H1 (cell line): ENCODE measurements at regions not wholly inside any gene's neighbourhood (a gene's known extent, or its start where the extent isn't known, plus 50 kb on each side); places are given as distances from the start of the nearest gene placed in this dataset.

ENCODE experiments used
- CTCF ChIA-PET: fragments of 300-600 bp; sonication (Branson Sonifier 250); formaldehyde crosslinking; loops from one replicate; lab custom pipeline; 2021; ENCODE audit not compliant: partially characterized antibody; lab: Charles Lee
- POLR2A ChIA-PET: fragments of 300-600 bp; sonication (Branson Sonifier 250); formaldehyde crosslinking; loops from one replicate; lab custom pipeline; 2021; ENCODE audit warnings: inconsistent platforms; ENCODE audit not compliant: partially characterized antibody; lab: Charles Lee
- DNase-seq, 2 experiments: peaks; one replicate each; pipeline versions ENCODE4 v3.0.0 to v3.0.0-alpha.2; 2010 to 2022; ENCODE audit warnings: low spot score in 2 of 2, low read depth in 1 of 2, mixed read lengths in 1 of 2
- FAIRE-seq: peaks from 2 replicates; lab custom pipeline; 2011; peaks lifted over from hg19 to GRCh38; lab: Jason Lieb, UNC
- H2AFZ ChIP-seq: 2 replicates; pipeline ENCODE4 v1.8.1; 2012; ENCODE audit warnings: low read length, inconsistent platforms
- H2AK5ac ChIP-seq: 2 replicates; pipeline ENCODE4 v1.6.1; 2013; ENCODE audit warnings: low read depth, low read length
- H2BK120ac ChIP-seq: replicated peaks from 2 replicates; pipeline ENCODE3; 2013; ENCODE audit warnings: low read depth, low read length, inconsistent platforms
- H2BK12ac ChIP-seq: 2 replicates; pipeline ENCODE4 v1.6.1; 2013; ENCODE audit warnings: low read depth, low read length
- H2BK15ac ChIP-seq: 2 replicates; pipeline ENCODE4 v1.6.1; 2013; ENCODE audit warnings: low read length
- H2BK20ac ChIP-seq: 2 replicates; pipeline ENCODE4 v1.6.1; 2013; ENCODE audit warnings: low read length
- H2BK5ac ChIP-seq: 2 replicates; pipeline ENCODE4 v1.6.1; 2013; ENCODE audit warnings: low read depth, low read length
- H3K14ac ChIP-seq: 2 replicates; pipeline ENCODE4 v1.6.1; 2013; ENCODE audit warnings: inconsistent platforms; ENCODE audit not compliant: insufficient read length
- H3K18ac ChIP-seq: 2 replicates; pipeline ENCODE4 v1.6.1; 2013; ENCODE audit warnings: low read length; ENCODE audit errors: extremely low read depth
- H3K23ac ChIP-seq: 2 replicates; pipeline ENCODE4 v1.6.1; 2013; ENCODE audit warnings: inconsistent platforms; ENCODE audit not compliant: insufficient read length
- H3K23me2 ChIP-seq: 2 replicates; pipeline ENCODE4 v1.6.1; 2013; ENCODE audit warnings: low read depth, low read length
- H3K27ac ChIP-seq: 2 replicates; pipeline ENCODE4 v1.6.1; 2011; ENCODE audit warnings: low read depth, low read length, inconsistent platforms
- H3K27me3 ChIP-seq, 4 experiments: replicated peaks in 1 of 4; 1 replicate in 1 of 4; 2 replicates in 3 of 4; pipeline versions ENCODE4 v1.6.1 to v1.8.1; 2011 to 2013; ENCODE audit warnings: low read length in 3 of 4, mild to moderate bottlenecking in 3 of 4, inconsistent platforms in 2 of 4, mixed read lengths in 2 of 4, moderate library complexity in 1 of 4; ENCODE audit not compliant: control insufficient read depth in 3 of 4, insufficient read depth in 3 of 4; ENCODE audit errors: extremely low read depth in 1 of 4
- H3K36me3 ChIP-seq, 4 experiments: 2 replicates each; pipeline versions ENCODE4 v1.6.1 to v1.8.1; 2011 to 2013; ENCODE audit warnings: mild to moderate bottlenecking in 4 of 4, low read length in 3 of 4, moderate library complexity in 2 of 4, control low read depth in 1 of 4, inconsistent platforms in 1 of 4; ENCODE audit not compliant: insufficient read depth in 4 of 4, control insufficient read depth in 2 of 4
- H3K4ac ChIP-seq: replicated peaks from 2 replicates; pipeline ENCODE3; 2013; ENCODE audit warnings: low read length, low read depth, mixed read lengths, inconsistent platforms; ENCODE audit not compliant: insufficient read length
- H3K4me1 ChIP-seq, 4 experiments: replicated peaks in 1 of 4; 1 replicate in 1 of 4; 2 replicates in 3 of 4; pipeline versions ENCODE4 v1.6.1 to v1.8.1; 2011 to 2013; ENCODE audit warnings: low read length in 3 of 4, inconsistent platforms in 2 of 4, mixed read lengths in 1 of 4; ENCODE audit not compliant: insufficient read depth in 4 of 4, control insufficient read depth in 3 of 4
- H3K4me2 ChIP-seq, 2 experiments: 2 replicates each; pipeline versions ENCODE4 v1.6.1 to v1.8.1; 2011 to 2013; ENCODE audit warnings: low read depth in 2 of 2, low read length in 2 of 2, control low read depth in 1 of 2, inconsistent platforms in 1 of 2, mild to moderate bottlenecking in 1 of 2; ENCODE audit not compliant: insufficient read depth in 1 of 2
- H3K4me3 ChIP-seq, 4 experiments: fragments of 200-600, 300-600 bp in 1 of 4; sonication (generic), shearing (Covaris generic), sonication (Bioruptor Twin) in 1 of 4; 2 replicates each; pipeline versions ENCODE4 v1.5.1 to v1.8.1; 2011 to 2016; ENCODE audit warnings: low read length in 4 of 4, low read depth in 3 of 4, control low read depth in 2 of 4, inconsistent platforms in 2 of 4, mild to moderate bottlenecking in 2 of 4, mixed read lengths in 1 of 4, moderate library complexity in 1 of 4; ENCODE audit not compliant: insufficient read depth in 2 of 4; ENCODE audit errors: extremely low read depth in 1 of 4
- H3K56ac ChIP-seq: replicated peaks from 2 replicates; pipeline ENCODE3; 2013; ENCODE audit warnings: low read depth, mild to moderate bottlenecking, mixed read lengths, low read length, inconsistent platforms; ENCODE audit not compliant: insufficient read length
- H3K79me1 ChIP-seq: 2 replicates; pipeline ENCODE4 v1.6.1; 2013; ENCODE audit warnings: low read depth, low read length, control low read depth
- H3K79me2 ChIP-seq, 2 experiments: 2 replicates each; pipeline versions ENCODE4 v1.6.1 to v1.8.1; 2012 to 2013; ENCODE audit warnings: low read length in 2 of 2, mild to moderate bottlenecking in 2 of 2, inconsistent platforms in 1 of 2; ENCODE audit not compliant: insufficient read depth in 2 of 2, control insufficient read depth in 1 of 2
- H3K9ac ChIP-seq, 4 experiments: replicated peaks in 1 of 4; 1 replicate in 1 of 4; 2 replicates in 3 of 4; pipeline versions ENCODE4 v1.6.1 to v1.8.1; 2011 to 2013; ENCODE audit warnings: low read depth in 3 of 4, low read length in 3 of 4, control low read depth in 2 of 4, mild to moderate bottlenecking in 2 of 4, moderate library complexity in 2 of 4, inconsistent platforms in 1 of 4; ENCODE audit errors: extremely low read depth in 1 of 4
- H3K9me3 ChIP-seq, 2 experiments: 2 replicates each; pipeline versions ENCODE4 v1.6.1 to v1.8.1; 2012 to 2013; ENCODE audit warnings: mild to moderate bottlenecking in 2 of 2, moderate library complexity in 2 of 2, control low read depth in 1 of 2, inconsistent platforms in 1 of 2, low read depth in 1 of 2, low read length in 1 of 2, mixed read lengths in 1 of 2; ENCODE audit not compliant: insufficient read depth in 2 of 2
- H4K20me1 ChIP-seq, 2 experiments: replicated peaks in 1 of 2; 2 replicates each; pipeline versions ENCODE3 to v1.8.1; 2011 to 2013; ENCODE audit warnings: inconsistent platforms in 2 of 2, low read length in 2 of 2, mild to moderate bottlenecking in 1 of 2; ENCODE audit not compliant: insufficient read depth in 2 of 2, control insufficient read depth in 1 of 2
- H4K5ac ChIP-seq: 2 replicates; pipeline ENCODE4 v1.6.1; 2013; ENCODE audit warnings: low read length, low read depth, mixed read lengths, inconsistent platforms; ENCODE audit not compliant: insufficient read length
- H4K8ac ChIP-seq: 2 replicates; pipeline ENCODE4 v1.8.0; 2013; ENCODE audit warnings: mild to moderate bottlenecking, moderate library complexity, low read length, inconsistent platforms; ENCODE audit not compliant: insufficient read depth; ENCODE audit errors: extremely low read depth
- H4K91ac ChIP-seq: replicated peaks from 2 replicates; pipeline ENCODE3; 2013; ENCODE audit warnings: low read length, mixed read lengths, inconsistent platforms; ENCODE audit not compliant: insufficient read length
- BRCA1 ChIP-seq: IDR thresholded peaks from 2 replicates; pipeline ENCODE4 v1.6.1; 2012; ENCODE audit warnings: low read depth, low read length, improper control_type of control experiment
- CHD2 ChIP-seq: IDR thresholded peaks from 2 replicates; pipeline ENCODE4 v1.6.1; 2012; ENCODE audit warnings: low read length, improper control_type of control experiment
- GTF2F1 ChIP-seq: IDR thresholded peaks from 2 replicates; pipeline ENCODE4 v1.6.1; 2012; ENCODE audit warnings: low read depth, low read length, improper control_type of control experiment, borderline replicate concordance
- HDAC2 ChIP-seq, 2 experiments: fragments of 300-600 bp in 1 of 2; sonication (generic) in 1 of 2; IDR thresholded peaks; 2 replicates each; pipeline ENCODE4 v1.6.1; 2011 to 2012; ENCODE audit warnings: low read depth in 2 of 2, low read length in 2 of 2, mild to moderate bottlenecking in 2 of 2, moderate library complexity in 2 of 2, borderline replicate concordance in 1 of 2, inconsistent platforms in 1 of 2
- NRF1 ChIP-seq: IDR thresholded peaks from 2 replicates; pipeline ENCODE4 v1.6.1; 2011; ENCODE audit warnings: mild to moderate bottlenecking, low read depth, low read length, improper control_type of control experiment
- POLR2A ChIP-seq, 2 experiments: IDR thresholded peaks; 1 replicate in 1 of 2; 2 replicates in 1 of 2; pipeline ENCODE4 v1.6.1; 2011; ENCODE audit warnings: low read depth in 2 of 2, low read length in 2 of 2, mild to moderate bottlenecking in 2 of 2; ENCODE audit errors: control extremely low read depth in 1 of 2
- ZNF274 ChIP-seq: IDR thresholded peaks from 2 replicates; pipeline ENCODE4 v1.7.0; 2012; ENCODE audit warnings: low read length, borderline replicate concordance; ENCODE audit errors: extremely low read depth
- whole genome bisulfite sequencing, 2 experiments: shearing (Covaris generic) in 1 of 2; methylation state at CpG; one replicate each; pipeline versions ENCODE4 v1.1.6 to v1.1.7; 2013 to 2015; ENCODE audit warnings: low lambda C conversion rate in 2 of 2, mixed read lengths in 2 of 2, inconsistent platforms in 1 of 2, low coverage in 1 of 2, missing lambda C conversion rate in 1 of 2; ENCODE audit not compliant: insufficient replicate concordance in 2 of 2, insufficient coverage in 1 of 2, insufficient read length in 1 of 2; ENCODE audit errors: extremely low coverage in 1 of 2, missing lambda C conversion rate in 1 of 2; 5-methylcytosine and 5-hydroxymethylcytosine counted together

DNA sequence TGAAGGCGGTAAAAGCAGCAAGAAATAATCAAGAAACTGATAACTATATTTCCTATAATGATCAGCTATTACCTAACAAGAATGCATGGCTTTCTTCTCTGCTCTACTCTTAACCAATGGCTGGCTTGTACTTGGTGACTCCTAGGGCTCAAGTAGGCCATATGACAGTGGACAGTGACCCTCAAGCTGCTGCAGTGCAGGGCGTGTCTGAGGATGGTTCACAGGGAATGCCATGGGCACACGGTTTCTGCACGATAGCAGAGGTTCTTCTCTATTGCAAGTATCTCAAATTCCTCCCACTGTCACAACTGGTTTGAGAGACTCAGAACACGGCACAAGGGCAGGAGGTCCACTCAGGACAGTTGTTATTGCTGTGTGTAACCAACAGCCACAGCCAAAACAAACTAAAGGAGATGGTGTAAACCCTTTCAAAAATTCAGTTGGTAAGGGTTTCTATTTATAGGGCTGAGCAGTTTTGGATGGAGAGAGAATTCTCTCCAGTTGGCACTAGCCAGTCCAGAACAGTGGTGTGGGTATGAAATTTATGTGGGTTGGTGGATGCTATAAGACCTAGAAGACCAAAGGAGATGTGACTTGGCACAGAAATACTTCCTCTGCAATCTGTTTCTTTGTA is 103.2 kb upstream of the ST8SIA2 start:
- H3K4me1 ChIP-seq, result no peaks in the 10 kb centered on the region
- no peak overlapping the region for H3K14ac ChIP-seq
- H3K36me3 ChIP-seq, result no peaks in the 10 kb centered on the region
- WGBS, 2 experiments, result 95% methylated on average over 5 of the region's 5 CpGs; no CpG with 5 or more reads in 1 of the 2 experiments
- H3K23ac ChIP-seq, result no peak overlapping the region
- FAIRE-seq, result no peak
- no peaks in the 10 kb centered on the region for H3K23me2 ChIP-seq
- no peak overlapping the region for H2BK120ac ChIP-seq
- TF ChIP-seq BRCA1 (no peak), NRF1 (no peak), GTF2F1 (no peak), POLR2A (IDR thresholded peaks at IDR 0.05; ENCODE audit: control extremely low read depth in 1 of 2, low read depth in 2 of 2, low read length in 2 of 2) (no peak), CHD2 (no peak), HDAC2 (IDR thresholded peaks at IDR 0.05; ENCODE audit: borderline replicate concordance in 1 of 2, low read depth in 2 of 2, low read length in 2 of 2) (no peak), ZNF274 (no peak)
- no peaks in the 10 kb centered on the region for H3K9me3 ChIP-seq
- POLR2A ChIA-PET, result no interaction called here
- no peak overlapping the region for H2AK5ac ChIP-seq
- no peak overlapping the region for H3K27ac ChIP-seq
- no peak overlapping the region for H3K4me2 ChIP-seq
- no peak overlapping the region for H2BK5ac ChIP-seq
- H3K56ac ChIP-seq, result no peak overlapping the region
- no peak overlapping the region for H3K18ac ChIP-seq
- H3K9ac ChIP-seq, result no peak overlapping the region
- no peak for DNase-seq
- H4K20me1 ChIP-seq, result no peaks in the 10 kb centered on the region
- no peak overlapping the region for H2AFZ ChIP-seq
- no peak overlapping the region for H4K8ac ChIP-seq
- no peak overlapping the region for H2BK20ac ChIP-seq
- H2BK15ac ChIP-seq, result no peak overlapping the region
- H3K79me1 ChIP-seq, result no peaks in the 10 kb centered on the region
- no peaks in the 10 kb centered on the region for H3K79me2 ChIP-seq
- H3K4ac ChIP-seq, result no peak overlapping the region
- no peak overlapping the region for H4K5ac ChIP-seq
- no peak overlapping the region for H3K4me3 ChIP-seq
- no peak overlapping the region for H2BK12ac ChIP-seq
- no peak overlapping the region for H4K91ac ChIP-seq
- H3K27me3 ChIP-seq, result no peaks in the 10 kb centered on the region
- CTCF ChIA-PET, result interaction anchor here (0.6 to 1.2 kb wide), 2 partner anchors 13 to 145 kb away, joined by 3 to 4 read pairs; no protein-coding TSS in a partner anchor
